ENCODE measurements at regions not wholly inside any gene's neighbourhood (a gene's known extent, or its start where the extent isn't known, plus 50 kb on each side); places are given as distances from the start of the nearest gene placed in this dataset.

- Mint-ChIP-seq H3K36me3 (ENCODE audit: low read depth) (no peaks in the 10 kb centered on the region), H3K4me1 (no peaks in the 10 kb centered on the region), H3K9me3 (ENCODE audit: low read depth) (peaks cover 5% of the 10 kb centered on the region), H3K4me3 (no peak overlapping the region), H3K27me3 (no peaks in the 10 kb centered on the region), H3K27ac (no peak overlapping the region)
- ATAC-seq = no peak
- DNase-seq = no peak
- ChIA-PET CTCF (interaction anchor here (0.9 kb wide), 1 partner anchor 21 kb away, joined by 3 read pairs; no protein-coding TSS in a partner anchor), POLR2A (no interaction called here)
- intact Hi-C loops (cut with DNase I, micrococcal nuclease) = no loop called here
Measured at GRCh38 chr6:153778216-153778615, 260.8 kb upstream of the OPRM1 start.

DNA sequence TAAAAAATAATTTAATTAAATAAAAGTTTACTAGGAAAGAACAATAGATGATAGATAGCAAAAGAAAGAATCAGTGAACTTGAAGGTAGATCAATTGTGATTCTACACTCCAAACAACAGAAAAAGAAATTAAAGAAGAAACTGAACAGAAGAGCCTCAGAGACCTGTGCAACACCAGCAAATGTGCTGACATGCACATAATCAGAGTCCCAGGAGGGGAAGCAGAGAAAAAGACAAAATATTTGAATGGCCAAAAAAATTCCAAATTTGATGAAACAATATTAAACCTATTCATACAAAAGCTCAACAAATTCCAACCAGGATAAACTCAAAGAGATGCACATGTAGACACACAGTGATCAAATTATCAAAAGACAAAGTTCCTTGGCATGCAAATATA lies 267.5 kb upstream of the OPRM1 start:
- ATAC-seq = no peak
- H3K4me3 Mint-ChIP-seq = no peak overlapping the region
- H3K36me3 Mint-ChIP-seq (ENCODE audit: low read depth) = no peaks in the 10 kb centered on the region
- intact Hi-C loops (cut with DNase I, micrococcal nuclease) = no loop called here
- POLR2A ChIA-PET = no interaction called here
- H3K27ac Mint-ChIP-seq = no peak overlapping the region
- no peaks in the 10 kb centered on the region for H3K9me3 Mint-ChIP-seq (ENCODE audit: low read depth)
- CTCF ChIA-PET = interaction anchor here (1.5 kb wide), 1 partner anchor 9 kb away, joined by 4 read pairs; no protein-coding TSS in a partner anchor
- H3K27me3 Mint-ChIP-seq = peaks cover 1% of the 10 kb centered on the region
- no peaks in the 10 kb centered on the region for H3K4me1 Mint-ChIP-seq
- no peak for DNase-seq

GRCh38 chr6:153767127-153767526 lies 271.9 kb upstream of the OPRM1 start:
- DNase-seq (no peak), ATAC-seq (no peak)
- H3K9me3 Mint-ChIP-seq (ENCODE audit: low read depth) = no peaks in the 10 kb centered on the region
- no peak overlapping the region for H3K4me3 Mint-ChIP-seq
- H3K27ac Mint-ChIP-seq = no peak overlapping the region
- H3K36me3 Mint-ChIP-seq (ENCODE audit: low read depth) = no peaks in the 10 kb centered on the region
- H3K4me1 Mint-ChIP-seq = no peaks in the 10 kb centered on the region
- intact Hi-C loops (cut with DNase I, micrococcal nuclease) = no loop called here
- CTCF ChIA-PET = no interaction called here
- H3K27me3 Mint-ChIP-seq = peaks cover 1% of the 10 kb centered on the region
- POLR2A ChIA-PET = no interaction called here

DNA sequence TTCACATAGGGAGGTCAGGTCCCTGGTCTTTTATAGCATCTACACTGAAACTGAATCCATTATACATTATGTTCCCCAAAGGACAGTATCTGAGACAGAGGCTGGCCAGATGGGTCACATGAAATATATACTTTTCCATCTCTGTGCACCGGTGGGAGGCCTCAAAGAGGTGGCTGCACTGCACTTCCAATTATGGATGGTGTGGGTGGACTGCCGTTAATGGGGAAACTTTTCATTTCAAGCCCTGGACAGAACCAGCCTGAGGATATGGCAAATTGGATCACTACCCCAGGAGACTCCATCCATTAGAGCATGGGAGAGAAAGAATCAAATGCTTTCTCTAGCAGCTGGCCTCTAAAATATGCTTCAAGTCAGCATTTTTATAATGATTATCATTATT lies 280.5 kb upstream of the OPRM1 start:
- CTCF ChIA-PET = interaction anchor here (0.9 kb wide), 1 partner anchor 10 kb away, joined by 3 read pairs; no protein-coding TSS in a partner anchor

GRCh38 chr6:153735761-153736160 lies 303.3 kb upstream of the OPRM1 start:
- H3K4me3 Mint-ChIP-seq = no peak overlapping the region
- no peaks in the 10 kb centered on the region for H3K4me1 Mint-ChIP-seq
- CTCF ChIA-PET = no interaction called here
- H3K27ac Mint-ChIP-seq = no peak overlapping the region
- DNase-seq (no peak), ATAC-seq (no peak)
- POLR2A ChIA-PET = no interaction called here
- H3K9me3 Mint-ChIP-seq (ENCODE audit: low read depth) = no peaks in the 10 kb centered on the region
- no peaks in the 10 kb centered on the region for H3K27me3 Mint-ChIP-seq
- intact Hi-C loops (cut with DNase I, micrococcal nuclease) = no loop called here
- no peaks in the 10 kb centered on the region for H3K36me3 Mint-ChIP-seq (ENCODE audit: low read depth)

More for the DNA sequence above, 280.5 kb upstream of the OPRM1 start:
- intact Hi-C loops (cut with DNase I, micrococcal nuclease) = no loop called here
- H3K4me3 Mint-ChIP-seq = no peak overlapping the region
- no peaks in the 10 kb centered on the region for H3K36me3 Mint-ChIP-seq (ENCODE audit: low read depth)
- ATAC-seq = no peak
- H3K27me3 Mint-ChIP-seq = no peaks in the 10 kb centered on the region
- H3K9me3 Mint-ChIP-seq (ENCODE audit: low read depth) = no peaks in the 10 kb centered on the region
- POLR2A ChIA-PET = no interaction called here
- no peak for DNase-seq
- no peak overlapping the region for H3K27ac Mint-ChIP-seq
- H3K4me1 Mint-ChIP-seq = no peaks in the 10 kb centered on the region

DNA sequence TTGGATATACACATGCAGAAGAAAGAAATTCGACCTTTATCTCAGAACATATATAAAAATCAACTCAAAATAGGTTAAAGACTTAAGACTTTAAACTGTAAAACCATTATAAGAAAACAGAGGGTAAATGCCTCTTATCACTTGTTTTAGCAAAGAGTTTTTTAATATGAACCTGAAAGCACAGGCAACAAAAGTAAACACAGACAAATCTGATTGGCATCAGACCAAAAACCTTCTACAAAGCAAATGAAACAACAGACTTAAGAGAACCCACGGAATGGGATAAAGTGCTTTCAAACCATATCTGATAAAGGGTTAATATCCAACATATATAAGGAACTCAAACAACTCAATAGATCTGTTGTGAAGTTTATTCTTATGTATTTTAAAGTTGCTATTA lies 309.9 kb upstream of the OPRM1 start:
- DNase-seq (no peak), ATAC-seq (no peak)
- intact Hi-C loops (cut with DNase I, micrococcal nuclease) = no loop called here
- Mint-ChIP-seq H3K27me3 (peaks cover 4% of the 10 kb centered on the region), H3K36me3 (ENCODE audit: low read depth) (no peaks in the 10 kb centered on the region), H3K9me3 (ENCODE audit: low read depth) (no peaks in the 10 kb centered on the region), H3K27ac (no peak overlapping the region), H3K4me3 (no peak overlapping the region), H3K4me1 (no peaks in the 10 kb centered on the region)
- ChIA-PET CTCF (interaction anchor here (0.7 kb wide), 1 partner anchor 274 kb away, joined by 3 read pairs; no protein-coding TSS in a partner anchor), POLR2A (no interaction called here)

- ChIA-PET CTCF (no interaction called here), POLR2A (no interaction called here)
- no peak overlapping the region for H3K27ac Mint-ChIP-seq
- intact Hi-C loops (cut with DNase I, micrococcal nuclease) = no loop called here
- H3K36me3 Mint-ChIP-seq (ENCODE audit: low read depth) = no peaks in the 10 kb centered on the region
- peaks cover 4% of the 10 kb centered on the region for H3K27me3 Mint-ChIP-seq
- no peak for DNase-seq
- H3K4me1 Mint-ChIP-seq = no peaks in the 10 kb centered on the region
- no peak for ATAC-seq
- no peak overlapping the region for H3K4me3 Mint-ChIP-seq
- H3K9me3 Mint-ChIP-seq (ENCODE audit: low read depth) = no peaks in the 10 kb centered on the region
Measured at GRCh38 chr6:153727885-153728284, 311.2 kb upstream of the OPRM1 start.

GRCh38 chr6:153725456-153725855 lies 313.6 kb upstream of the OPRM1 start:
- DNase-seq = no peak
- ChIA-PET POLR2A (no interaction called here), CTCF (no interaction called here)
- no peak overlapping the region for H3K27ac Mint-ChIP-seq
- ATAC-seq = no peak
- H3K4me3 Mint-ChIP-seq = no peak overlapping the region
- H3K4me1 Mint-ChIP-seq = no peaks in the 10 kb centered on the region
- intact Hi-C loops (cut with DNase I, micrococcal nuclease) = no loop called here
- peaks cover 3% of the 10 kb centered on the region for H3K9me3 Mint-ChIP-seq (ENCODE audit: low read depth)
- no peaks in the 10 kb centered on the region for H3K36me3 Mint-ChIP-seq (ENCODE audit: low read depth)
- peaks cover 6% of the 10 kb centered on the region for H3K27me3 Mint-ChIP-seq

DNA sequence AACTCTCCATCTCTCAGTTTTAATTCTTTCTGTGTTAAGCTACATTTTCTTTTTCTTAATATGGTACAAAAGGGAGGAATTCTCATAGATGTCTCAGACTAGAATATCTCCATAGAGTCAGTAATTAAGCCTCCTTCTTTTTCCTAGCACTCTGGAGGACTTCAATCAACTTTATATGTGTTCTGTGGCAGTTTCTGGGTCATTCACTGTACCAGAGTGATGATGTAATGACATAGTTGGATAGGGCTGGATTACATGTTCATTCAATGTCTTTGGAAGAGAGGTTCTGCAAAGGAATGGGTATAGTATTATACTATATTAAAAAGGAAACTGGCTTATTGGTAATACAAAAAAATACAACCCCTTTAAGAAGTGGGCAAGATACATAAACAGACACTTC lies 318.3 kb upstream of the OPRM1 start:
- no peaks in the 10 kb centered on the region for H3K36me3 Mint-ChIP-seq (ENCODE audit: low read depth)
- no peak overlapping the region for H3K4me3 Mint-ChIP-seq
- ChIA-PET CTCF (no interaction called here), POLR2A (no interaction called here)
- H3K9me3 Mint-ChIP-seq (ENCODE audit: low read depth) = peaks cover 3% of the 10 kb centered on the region
- ATAC-seq = no peak
- H3K4me1 Mint-ChIP-seq = no peaks in the 10 kb centered on the region
- no peak overlapping the region for H3K27ac Mint-ChIP-seq
- no peak for DNase-seq
- H3K27me3 Mint-ChIP-seq = peaks cover 2% of the 10 kb centered on the region
- intact Hi-C loops (cut with DNase I, micrococcal nuclease) = no loop called here

GRCh38 chr6:153705429-153705828 lies 333.6 kb upstream of the OPRM1 start:
- POLR2A ChIA-PET = no interaction called here
- DNase-seq = no peak
- intact Hi-C loops (cut with DNase I, micrococcal nuclease) = no loop called here
- Mint-ChIP-seq H3K27ac (no peak overlapping the region), H3K27me3 (peaks cover 1% of the 10 kb centered on the region), H3K36me3 (ENCODE audit: low read depth) (no peaks in the 10 kb centered on the region), H3K4me1 (no peaks in the 10 kb centered on the region), H3K9me3 (ENCODE audit: low read depth) (peaks cover 3% of the 10 kb centered on the region), H3K4me3 (no peak overlapping the region)
- CTCF ChIA-PET = no interaction called here
- no peak for ATAC-seq

DNA sequence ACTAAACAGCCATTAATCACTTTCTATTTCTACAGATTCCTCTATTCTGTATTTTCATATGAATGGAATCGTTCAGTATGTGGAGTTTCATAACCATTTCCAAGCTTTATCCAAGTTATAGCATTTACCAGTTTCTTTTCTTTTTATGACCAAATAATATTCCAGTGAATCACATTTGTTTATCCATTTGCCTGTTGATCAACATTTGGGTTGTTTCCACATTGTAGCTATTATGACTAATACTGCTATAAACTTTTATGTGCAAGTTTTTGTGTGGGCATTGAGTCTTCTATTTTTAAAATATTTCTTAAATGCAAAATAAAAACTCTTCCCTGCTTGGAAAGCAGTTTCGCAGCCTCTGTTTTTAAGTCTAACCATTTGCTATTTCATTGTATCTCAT lies 336.4 kb upstream of the OPRM1 start:
- no peaks in the 10 kb centered on the region for H3K36me3 Mint-ChIP-seq (ENCODE audit: low read depth)

GRCh38 chr6:153698637-153699036 lies 340.4 kb upstream of the OPRM1 start:
- H3K36me3 Mint-ChIP-seq (ENCODE audit: low read depth) = no peaks in the 10 kb centered on the region

More for the DNA sequence above, 336.4 kb upstream of the OPRM1 start:
- ChIA-PET POLR2A (no interaction called here), CTCF (no interaction called here)
- no peak overlapping the region for H3K27ac Mint-ChIP-seq
- intact Hi-C loops (cut with DNase I, micrococcal nuclease) = no loop called here
- H3K9me3 Mint-ChIP-seq (ENCODE audit: low read depth) = peaks cover 3% of the 10 kb centered on the region
- no peaks in the 10 kb centered on the region for H3K4me1 Mint-ChIP-seq
- no peak for DNase-seq
- ATAC-seq = no peak
- no peaks in the 10 kb centered on the region for H3K27me3 Mint-ChIP-seq
- H3K4me3 Mint-ChIP-seq = no peak overlapping the region

DNA sequence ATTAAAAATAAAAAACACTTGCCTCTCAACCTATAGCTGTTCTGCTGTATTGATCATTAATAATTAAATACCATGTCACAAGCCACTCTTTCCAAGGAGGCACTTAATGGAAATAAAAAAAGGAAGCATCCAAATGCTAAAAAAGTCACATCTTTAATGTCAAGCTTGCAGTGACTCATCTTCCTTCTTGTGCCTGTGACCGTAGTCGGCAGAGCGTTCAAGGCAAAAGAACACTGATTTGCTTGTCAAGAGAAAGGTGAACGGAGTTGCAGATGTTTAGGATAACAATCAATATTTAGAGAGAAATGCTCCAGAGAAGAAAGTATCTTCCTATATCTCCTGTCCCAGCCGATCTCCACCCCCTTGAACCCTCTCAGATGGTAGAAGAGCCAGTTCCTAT lies 341.0 kb upstream of the OPRM1 start:
- Mint-ChIP-seq H3K9me3 (ENCODE audit: low read depth) (peaks cover 7% of the 10 kb centered on the region), H3K36me3 (ENCODE audit: low read depth) (no peaks in the 10 kb centered on the region), H3K4me3 (no peak overlapping the region), H3K27me3 (no peaks in the 10 kb centered on the region), H3K27ac (no peak overlapping the region), H3K4me1 (no peaks in the 10 kb centered on the region)
- no peak for DNase-seq
- intact Hi-C loops (cut with DNase I, micrococcal nuclease) = no loop called here
- ATAC-seq = no peak
- POLR2A ChIA-PET = no interaction called here
- CTCF ChIA-PET = no interaction called here

More at GRCh38 chr6:153698637-153699036, 340.4 kb upstream of the OPRM1 start:
- no peaks in the 10 kb centered on the region for H3K4me1 Mint-ChIP-seq
- no peak overlapping the region for H3K27ac Mint-ChIP-seq
- ChIA-PET CTCF (no interaction called here), POLR2A (no interaction called here)
- intact Hi-C loops (cut with DNase I, micrococcal nuclease) = no loop called here
- no peaks in the 10 kb centered on the region for H3K27me3 Mint-ChIP-seq
- ATAC-seq (no peak), DNase-seq (no peak)
- peaks cover 6% of the 10 kb centered on the region for H3K9me3 Mint-ChIP-seq (ENCODE audit: low read depth)
- H3K4me3 Mint-ChIP-seq = no peak overlapping the region
